ENCODE measurements at regions not wholly inside any gene's neighbourhood (a gene's known extent, or its start where the extent isn't known, plus 50 kb on each side); places are given as distances from the start of the nearest gene placed in this dataset.

GRCh38 chr2:128451084-128452023, 132.7 kb upstream of the HS6ST1 start:
- no peak for DNase-seq

GRCh38 chr2:128452024-128452411, 133.3 kb upstream of the HS6ST1 start:
- DNase-seq = no peak

- DNase-seq = no peak
These were observed 134.2 kb upstream of the HS6ST1 start for GRCh38 chr2:128452536-128453530.

- DNase-seq = no peak
These were observed 136.5 kb upstream of the HS6ST1 start for GRCh38 chr2:128454980-128455720.

- no peak for DNase-seq
These were observed 137.0 kb upstream of the HS6ST1 start for GRCh38 chr2:128455721-128456050.

- no peak for DNase-seq
These were observed 137.6 kb upstream of the HS6ST1 start for GRCh38 chr2:128456281-128456680.

GRCh38 chr2:128457006-128457604, 138.4 kb upstream of the HS6ST1 start:
- no peak for DNase-seq

GRCh38 chr2:128457716-128458115, 139.0 kb upstream of the HS6ST1 start:
- no peak for DNase-seq

GRCh38 chr2:128458505-128458904, 139.8 kb upstream of the HS6ST1 start:
- no peak for DNase-seq

GRCh38 chr2:128464456-128464855, 145.8 kb upstream of the HS6ST1 start:
- DNase-seq = no peak

- DNase-seq = no peak
These were observed 146.8 kb upstream of the HS6ST1 start for GRCh38 chr2:128465246-128466170.

GRCh38 chr2:128466376-128466775, 147.7 kb upstream of the HS6ST1 start:
- no peak for DNase-seq

GRCh38 chr2:128466776-128467175, 148.1 kb upstream of the HS6ST1 start:
- DNase-seq = no peak

GRCh38 chr2:128467321-128467969, 148.8 kb upstream of the HS6ST1 start:
- DNase-seq = no peak

- no peak for DNase-seq
These were observed 149.7 kb upstream of the HS6ST1 start for GRCh38 chr2:128468186-128468920.

GRCh38 chr2:128469203-128469602, 150.5 kb upstream of the HS6ST1 start:
- DNase-seq = no peak

GRCh38 chr2:128469875-128470274, 151.2 kb upstream of the HS6ST1 start:
- no peak for DNase-seq

GRCh38 chr2:128472789-128473174, 154.1 kb upstream of the HS6ST1 start:
- DNase-seq = no peak

GRCh38 chr2:128473175-128474035, 154.7 kb upstream of the HS6ST1 start:
- no peak for DNase-seq

Measured in HCEC 1CT (cell line).